Upper lobe of left lung (tissue), 6 donors: ENCODE measurements at regions not wholly inside any gene's neighbourhood (a gene's known extent, or its start where the extent isn't known, plus 50 kb on each side); places are given as distances from the start of the nearest gene placed in this dataset.
A peak's percentile ranks its signal among the peaks of the same experiment; 100 is the strongest.

Experiments used
- ATAC-seq, 2 donors: fragments of 200-7000 bp; cut with Tn5 transposase; one replicate each; pipeline ENCODE4 v1.9.1; 2022; ENCODE audit warnings: mild to moderate bottlenecking in 2 of 2, moderate library complexity in 2 of 2; ENCODE audit not compliant: low FRiP score in 2 of 2
- DNase-seq, 2 donors: peaks; one replicate each; pipeline ENCODE4 v3.0.0-alpha.2; 2019 to 2020
- H3K27ac ChIP-seq, 4 donors: fragments of 200-600 bp; sonication (generic); one replicate each; pipeline ENCODE4 v1.5.1; 2016 to 2019
- H3K27me3 ChIP-seq, 4 donors: fragments of 200-600 bp; sonication (generic); one replicate each; pipeline ENCODE4 v1.5.1; 2017 to 2019
- H3K36me3 ChIP-seq, 4 donors: fragments of 200-600 bp; sonication (generic); one replicate each; pipeline ENCODE4 v1.5.1; 2016 to 2019
- H3K4me1 ChIP-seq, 4 donors: fragments of 200-600 bp; sonication (generic); one replicate each; pipeline ENCODE4 v1.5.1; 2018 to 2019
- H3K4me3 ChIP-seq, 4 donors: fragments of 200-600 bp; sonication (generic); one replicate each; pipeline ENCODE4 v1.5.1; 2017 to 2019; ENCODE audit warnings: mild to moderate bottlenecking in 2 of 4, moderate library complexity in 1 of 4
- H3K9me3 ChIP-seq, 4 donors: fragments of 200-600 bp; sonication (generic); one replicate each; pipeline ENCODE4 v1.5.1; 2018 to 2019
- CTCF ChIP-seq, 6 experiments: fragments of 450-650 bp in 4 of 6; fragments of 200-600 bp in 2 of 6; sonication (generic) in 2 of 6; IDR thresholded peaks; one replicate each; pipeline ENCODE4 v1.5.1; 2016 to 2019; ENCODE audit warnings: antibody characterized with exemption in 6 of 6
- EP300 ChIP-seq, 4 donors: sonication (generic); formaldehyde crosslinking; IDR thresholded peaks; one replicate each; pipeline ENCODE4 v1.5.1; 2017; ENCODE audit warnings: antibody characterized with exemption in 4 of 4, control low read depth in 2 of 4
- POLR2A ChIP-seq, 4 donors: fragments of 450-650 bp; IDR thresholded peaks; one replicate each; pipeline ENCODE4 v1.5.1; 2016 to 2017; ENCODE audit warnings: antibody characterized with exemption in 4 of 4, mild to moderate bottlenecking in 2 of 4
- POLR2AphosphoS5 ChIP-seq, 2 donors: sonication (generic); formaldehyde crosslinking; IDR thresholded peaks; one replicate each; pipeline ENCODE4 v1.5.1; 2017; ENCODE audit warnings: antibody characterized with exemption in 2 of 2
- WGBS, 2 donors: methylation state at CpG; one replicate each; pipeline ENCODE4 v1.1.5; 2017 to 2018; 5-methylcytosine and 5-hydroxymethylcytosine counted together
- donor health status: DM: no; HTN: no; CAD: no; lungs with moderate emphysema.
- donor health status: DM: no; HTN: yes; CAD: no; lungs with severe emphysema.

GRCh38 chr16:48978501-48978900 lies 303.1 kb downstream of the CBLN1 start:
- Histone ChIP-seq H3K9me3 (no peaks in the 10 kb centered on the region), H3K36me3 (no peaks in the 10 kb centered on the region), H3K27ac (no peak overlapping the region), H3K4me1 (no peaks in the 10 kb centered on the region), H3K27me3 (no peaks in the 10 kb centered on the region), H3K4me3 (no peak overlapping the region)
- WGBS, 2 donors: 92 to 97% methylated on average over 2 of the region's 2 CpGs
- no peak for DNase-seq
- no peak for ATAC-seq
- no peak for TF ChIP-seq CTCF (IDR thresholded peaks at IDR 0.05)
- TF ChIP-seq POLR2A (IDR thresholded peaks at IDR 0.05): no peak
- TF ChIP-seq EP300 (IDR thresholded peaks at IDR 0.05): no peak

- WGBS, 2 donors: 75 to 100% methylated on average over 1 to 4 of the region's 4 CpGs
- Histone ChIP-seq H3K27ac (no peak overlapping the region), H3K4me3 (no peak overlapping the region), H3K27me3 (no peaks in the 10 kb centered on the region), H3K9me3 (no peaks in the 10 kb centered on the region), H3K36me3 (no peaks in the 10 kb centered on the region), H3K4me1 (no peaks in the 10 kb centered on the region)
- ATAC-seq (no peak), DNase-seq (no peak)
- TF ChIP-seq CTCF (IDR thresholded peaks at IDR 0.05): no peak
- no peak for TF ChIP-seq POLR2AphosphoS5 (IDR thresholded peaks at IDR 0.05)
- no peak for TF ChIP-seq POLR2A (IDR thresholded peaks at IDR 0.05)
- no peak for TF ChIP-seq EP300 (IDR thresholded peaks at IDR 0.05)
Observed at GRCh38 chr16:48972236-48972635, 309.4 kb downstream of the CBLN1 start.

GRCh38 chr16:48971571-48972077 lies 310.0 kb downstream of the CBLN1 start:
- DNase-seq: peak in 1 of 2 donors; percentile 13
- H3K27ac ChIP-seq: no peak overlapping the region
- no peaks in the 10 kb centered on the region for H3K27me3 ChIP-seq
- no peaks in the 10 kb centered on the region for H3K36me3 ChIP-seq
- no peak for ATAC-seq
- 83 to 85% methylated on average over 4 of the region's 4 CpGs for WGBS, 2 donors
- no peaks in the 10 kb centered on the region for H3K4me1 ChIP-seq
- TF ChIP-seq POLR2A (IDR thresholded peaks at IDR 0.05): no peak
- no peaks in the 10 kb centered on the region for H3K9me3 ChIP-seq
- no peak overlapping the region for H3K4me3 ChIP-seq

- Histone ChIP-seq H3K9me3 (no peaks in the 10 kb centered on the region), H3K4me3 (no peak overlapping the region), H3K36me3 (no peaks in the 10 kb centered on the region), H3K27me3 (no peaks in the 10 kb centered on the region), H3K27ac (no peak overlapping the region), H3K4me1 (no peaks in the 10 kb centered on the region)
- ATAC-seq (no peak), DNase-seq (no peak)
- WGBS, 2 donors: 76 to 90% methylated on average over 7 of the region's 7 CpGs
- TF ChIP-seq CTCF (IDR thresholded peaks at IDR 0.05) (no peak), POLR2A (IDR thresholded peaks at IDR 0.05) (no peak), POLR2AphosphoS5 (IDR thresholded peaks at IDR 0.05) (no peak), EP300 (IDR thresholded peaks at IDR 0.05) (no peak)
Observed at GRCh38 chr16:48970216-48970615, 311.4 kb downstream of the CBLN1 start.

GRCh38 chr16:48969611-48970010 lies 312.0 kb downstream of the CBLN1 start:
- no peak for ATAC-seq
- 76 to 79% methylated on average over 4 of the region's 4 CpGs for WGBS, 2 donors
- H3K4me3 ChIP-seq: no peak overlapping the region
- H3K27ac ChIP-seq: no peak overlapping the region
- no peaks in the 10 kb centered on the region for H3K4me1 ChIP-seq
- H3K27me3 ChIP-seq: no peaks in the 10 kb centered on the region
- H3K9me3 ChIP-seq: no peaks in the 10 kb centered on the region
- TF ChIP-seq CTCF (IDR thresholded peaks at IDR 0.05) (no peak), POLR2A (IDR thresholded peaks at IDR 0.05) (no peak), POLR2AphosphoS5 (IDR thresholded peaks at IDR 0.05) (no peak), EP300 (IDR thresholded peaks at IDR 0.05) (no peak)
- no peaks in the 10 kb centered on the region for H3K36me3 ChIP-seq
- no peak for DNase-seq
